MM.1S (cell line): ENCODE measurements at regions not wholly inside any gene's neighbourhood (a gene's known extent, or its start where the extent isn't known, plus 50 kb on each side); places are given as distances from the start of the nearest gene placed in this dataset.

Experiments used
- DNase-seq: peaks from one replicate; pipeline ENCODE4 v3.0.0-alpha.2; 2015
- H2AFZ ChIP-seq: fragments of 300-600 bp; sonication (generic); 2 replicates; pipeline ENCODE4 v1.6.0; 2016; ENCODE audit warnings: antibody characterized with exemption, low read length
- H3F3A ChIP-seq: fragments of 300-600 bp; sonication (generic); 2 replicates; pipeline ENCODE4 v1.6.1; 2016; ENCODE audit warnings: mild to moderate bottlenecking, antibody characterized with exemption, low read length, moderate library complexity, mixed read lengths; ENCODE audit not compliant: insufficient read depth
- H3K27ac ChIP-seq: fragments of 300-600 bp; sonication (generic); 2 replicates; pipeline ENCODE4 v1.5.1; 2016; ENCODE audit warnings: mild to moderate bottlenecking, low read length
- H3K27me3 ChIP-seq: fragments of 300-600 bp; sonication (generic); replicated peaks from 2 replicates; pipeline ENCODE4 v1.6.0; 2016; ENCODE audit warnings: low read length; ENCODE audit not compliant: insufficient read depth
- H3K36me3 ChIP-seq: fragments of 300-600 bp; sonication (generic); replicated peaks from 2 replicates; pipeline ENCODE4 v1.6.1; 2016; ENCODE audit warnings: mild to moderate bottlenecking, low read length, mixed read lengths; ENCODE audit not compliant: insufficient read depth
- H3K4me1 ChIP-seq: fragments of 300-600 bp; sonication (generic); 2 replicates; pipeline ENCODE4 v1.6.1; 2016; ENCODE audit warnings: low read length, mixed read lengths
- H3K4me2 ChIP-seq: fragments of 300-600 bp; sonication (generic); 2 replicates; pipeline ENCODE4 v1.6.0; 2016; ENCODE audit warnings: low read depth, low read length
- H3K4me3 ChIP-seq: fragments of 300-600 bp; sonication (generic); 2 replicates; pipeline ENCODE4 v1.5.1; 2016; ENCODE audit warnings: low read length, mixed read lengths
- H3K79me2 ChIP-seq: fragments of 300-600 bp; sonication (generic); 2 replicates; pipeline ENCODE4 v1.6.1; 2016; ENCODE audit warnings: mixed run types, low read length, mixed read lengths
- H3K9ac ChIP-seq: fragments of 300-600 bp; sonication (generic); 2 replicates; pipeline ENCODE4 v1.6.1; 2016; ENCODE audit warnings: low read length, mixed read lengths
- H3K9me2 ChIP-seq: fragments of 300-600 bp; sonication (generic); replicated peaks from 2 replicates; pipeline ENCODE4 v1.6.1; 2016; ENCODE audit warnings: mild to moderate bottlenecking, low read length, mixed read lengths; ENCODE audit not compliant: insufficient read depth
- H3K9me3 ChIP-seq: fragments of 300-600 bp; sonication (generic); replicated peaks from 2 replicates; pipeline ENCODE4 v1.6.1; 2016; ENCODE audit warnings: mild to moderate bottlenecking, low read length, mixed read lengths; ENCODE audit not compliant: insufficient read depth
- H4K20me1 ChIP-seq: fragments of 300-600 bp; sonication (generic); 2 replicates; pipeline ENCODE4 v1.6.1; 2016; ENCODE audit warnings: mild to moderate bottlenecking, low read length, moderate library complexity, mixed read lengths; ENCODE audit not compliant: insufficient read depth
- EZH2 ChIP-seq: fragments of 300-600 bp; sonication (generic); optimal IDR thresholded peaks from 2 replicates; pipeline ENCODE3; 2017; ENCODE audit warnings: low read depth, mild to moderate bottlenecking, antibody characterized with exemption, low read length, mixed read lengths
- EZH2phosphoT487 ChIP-seq: fragments of 300-600 bp; sonication (generic); IDR thresholded peaks from 2 replicates; pipeline ENCODE4 v1.6.1; 2018; ENCODE audit warnings: antibody characterized with exemption, low read length
- TF ChIP-seq, protein P1 (sequence below): fragments of 300-600 bp; sonication (generic); IDR thresholded peaks from 2 replicates; pipeline ENCODE4 v1.5.1; 2016; ENCODE audit warnings: antibody characterized with exemption, low read length, mixed read lengths

DNA sequence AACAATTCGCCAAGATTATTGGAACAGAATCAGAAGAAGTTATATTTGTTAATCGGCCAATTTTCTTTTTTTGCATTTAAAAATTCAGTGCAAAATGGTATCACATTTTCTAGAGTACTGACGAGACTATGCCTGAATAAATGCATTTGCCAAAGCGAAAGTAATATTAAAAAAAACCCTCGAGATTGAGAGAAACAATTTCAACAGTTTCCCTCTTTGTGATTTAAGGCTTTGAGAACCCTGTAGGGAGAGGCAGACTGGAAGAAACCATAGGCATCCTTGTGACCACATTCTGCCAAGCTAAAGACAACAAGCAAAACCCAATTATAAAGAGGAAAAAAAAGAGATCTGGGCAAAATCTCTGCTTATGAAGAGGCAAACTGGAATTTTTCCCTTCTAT is 218.1 kb upstream of the GK2 start:
- no peaks in the 10 kb centered on the region for H3F3A ChIP-seq
- no peak for TF ChIP-seq EZH2
- no peak for TF ChIP-seq EZH2phosphoT487
- TF ChIP-seq, protein P1, sequence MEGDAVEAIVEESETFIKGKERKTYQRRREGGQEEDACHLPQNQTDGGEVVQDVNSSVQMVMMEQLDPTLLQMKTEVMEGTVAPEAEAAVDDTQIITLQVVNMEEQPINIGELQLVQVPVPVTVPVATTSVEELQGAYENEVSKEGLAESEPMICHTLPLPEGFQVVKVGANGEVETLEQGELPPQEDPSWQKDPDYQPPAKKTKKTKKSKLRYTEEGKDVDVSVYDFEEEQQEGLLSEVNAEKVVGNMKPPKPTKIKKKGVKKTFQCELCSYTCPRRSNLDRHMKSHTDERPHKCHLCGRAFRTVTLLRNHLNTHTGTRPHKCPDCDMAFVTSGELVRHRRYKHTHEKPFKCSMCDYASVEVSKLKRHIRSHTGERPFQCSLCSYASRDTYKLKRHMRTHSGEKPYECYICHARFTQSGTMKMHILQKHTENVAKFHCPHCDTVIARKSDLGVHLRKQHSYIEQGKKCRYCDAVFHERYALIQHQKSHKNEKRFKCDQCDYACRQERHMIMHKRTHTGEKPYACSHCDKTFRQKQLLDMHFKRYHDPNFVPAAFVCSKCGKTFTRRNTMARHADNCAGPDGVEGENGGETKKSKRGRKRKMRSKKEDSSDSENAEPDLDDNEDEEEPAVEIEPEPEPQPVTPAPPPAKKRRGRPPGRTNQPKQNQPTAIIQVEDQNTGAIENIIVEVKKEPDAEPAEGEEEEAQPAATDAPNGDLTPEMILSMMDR, result no peak
- H3K79me2 ChIP-seq, result no peaks in the 10 kb centered on the region
- H3K27ac ChIP-seq, result no peak overlapping the region
- no peaks in the 10 kb centered on the region for H3K9me3 ChIP-seq
- DNase-seq, result peak; percentile 35
- H3K4me3 ChIP-seq, result peak overlapping the region; percentile 40; the same call in 1 of the 2 replicates
- H3K27me3 ChIP-seq, result no peaks in the 10 kb centered on the region
- H3K4me2 ChIP-seq, result peak overlapping the region; percentile 66; the same call in 1 of the 2 replicates
- H3K36me3 ChIP-seq, result no peaks in the 10 kb centered on the region
- no peaks in the 10 kb centered on the region for H4K20me1 ChIP-seq
- H2AFZ ChIP-seq, result peak overlapping the region; percentile 65
- H3K9me2 ChIP-seq, result no peaks in the 10 kb centered on the region
- H3K4me1 ChIP-seq, result no peaks in the 10 kb centered on the region
- H3K9ac ChIP-seq, result peak overlapping the region; percentile 6; the same call in 1 of the 2 replicates

DNA sequence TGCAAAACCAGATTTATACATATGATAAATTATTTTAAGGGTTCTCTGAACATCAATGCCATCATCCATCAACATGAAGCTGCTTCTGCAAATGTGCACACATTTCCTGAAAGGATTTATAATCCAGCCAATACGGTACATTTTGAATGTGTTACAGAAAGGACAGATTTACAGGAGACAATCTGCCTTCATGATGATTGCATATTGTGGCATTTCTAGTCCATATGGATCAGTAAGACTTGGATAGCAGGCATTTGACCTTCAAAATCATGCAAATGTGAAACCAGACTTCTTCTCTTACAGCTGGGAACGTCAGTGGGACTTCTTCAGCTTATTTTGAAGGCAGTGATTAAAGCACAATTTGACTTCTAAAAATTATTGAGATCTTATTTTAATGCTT is 217.3 kb upstream of the GK2 start:
- Histone ChIP-seq H3K79me2 (no peaks in the 10 kb centered on the region), H3F3A (no peaks in the 10 kb centered on the region), H3K9me3 (no peaks in the 10 kb centered on the region), H3K27me3 (no peaks in the 10 kb centered on the region), H3K4me3 (0 out of 2 replicates have a peak overlapping the region, but pooled peaks have one; percentile 40), H2AFZ (peak overlapping the region; percentile 65), H3K4me2 (peak overlapping the region; percentile 66; the same call in 1 of the 2 replicates), H3K4me1 (no peaks in the 10 kb centered on the region), H3K9me2 (no peaks in the 10 kb centered on the region), H3K9ac (peak overlapping the region; percentile 6; the same call in 1 of the 2 replicates), H3K36me3 (no peaks in the 10 kb centered on the region), H3K27ac (no peak overlapping the region), H4K20me1 (no peaks in the 10 kb centered on the region)
- DNase-seq, result no peak
- TF ChIP-seq EZH2phosphoT487 (no peak), EZH2 (no peak)
- TF ChIP-seq, protein P1, result no peak

DNA sequence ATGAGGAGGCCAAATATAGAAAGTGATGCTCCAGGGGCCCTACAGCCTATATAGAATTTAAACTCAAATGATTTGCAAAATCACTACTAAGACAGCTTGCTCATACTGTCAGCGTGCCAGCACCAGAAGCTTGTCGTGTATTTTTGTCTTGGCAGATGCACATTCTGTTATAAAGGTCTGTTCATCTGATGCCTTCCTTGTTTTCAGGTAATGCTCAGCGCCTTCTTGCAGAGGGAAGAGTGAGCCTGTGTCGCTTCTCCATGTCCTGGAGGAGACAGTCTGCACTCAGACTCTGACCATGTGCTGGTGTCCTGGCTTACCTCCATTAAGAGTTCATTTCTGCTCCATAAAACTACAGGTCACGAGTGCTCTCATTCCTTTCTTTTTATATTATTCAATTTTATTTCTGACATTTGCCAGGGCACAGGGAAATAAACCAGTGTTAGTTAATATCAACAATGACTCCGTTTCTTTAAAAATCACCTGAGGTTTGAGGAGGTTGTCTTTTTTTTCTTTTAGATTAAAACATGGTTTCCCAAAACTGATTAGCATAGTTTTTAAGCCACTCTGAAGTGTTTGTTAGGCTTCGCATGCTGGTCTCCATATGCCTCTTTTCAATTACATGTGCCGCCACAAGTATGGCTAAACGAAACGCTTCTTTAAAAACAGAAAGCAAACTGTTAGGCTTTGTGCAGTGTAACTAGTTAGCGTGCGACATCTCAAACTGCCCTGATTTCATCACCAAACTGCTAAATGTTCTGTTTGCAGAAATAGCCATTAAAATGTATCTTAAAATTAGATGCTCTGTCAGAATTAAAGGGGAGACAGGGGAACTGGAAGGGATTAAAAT is 215.2 kb upstream of the GK2 start:
- Histone ChIP-seq H3K9me3 (no peaks in the 10 kb centered on the region), H3K36me3 (no peaks in the 10 kb centered on the region), H3K27ac (no peak overlapping the region), H3K27me3 (no peaks in the 10 kb centered on the region), H3F3A (no peaks in the 10 kb centered on the region), H3K4me3 (no peak overlapping the region), H4K20me1 (no peaks in the 10 kb centered on the region), H3K9me2 (no peaks in the 10 kb centered on the region), H3K79me2 (no peaks in the 10 kb centered on the region), H3K9ac (no peak overlapping the region), H3K4me1 (no peaks in the 10 kb centered on the region), H3K4me2 (no peak overlapping the region), H2AFZ (no peak overlapping the region)
- TF ChIP-seq EZH2phosphoT487, result no peak
- TF ChIP-seq, protein P1, result no peak
- TF ChIP-seq EZH2, result no peak
- no peak for DNase-seq
